ENCODE measurements at regions not wholly inside any gene's neighbourhood (a gene's known extent, or its start where the extent isn't known, plus 50 kb on each side); places are given as distances from the start of the nearest gene placed in this dataset.

GRCh38 chr6:97732045-97732444, 449.0 kb upstream of the MMS22L start:
- Histone ChIP-seq H3K27me3 (ENCODE audit: control insufficient read depth, insufficient read depth, low read length) (no peaks in the 10 kb centered on the region), H3K9me3 (ENCODE audit: control insufficient read depth, insufficient read depth, low read length) (no peaks in the 10 kb centered on the region), H3K4me3 (ENCODE audit: low read depth, low read length) (no peak overlapping the region), H3K27ac (ENCODE audit: low read depth, low read length) (no peak overlapping the region)
- CTCF ChIA-PET, result interaction anchor here (1.1 kb wide), 1 partner anchor 146 kb away, joined by 3 read pairs; no protein-coding TSS in a partner anchor
- DNase-seq (ENCODE audit: low read depth, low spot score), result no peak
- TF ChIP-seq CTCF (IDR thresholded peaks at IDR 0.05; ENCODE audit: low read depth, low read length), result no peak
- POLR2A ChIA-PET, result no interaction called here

GRCh38 chr6:97757575-97757974, 474.6 kb upstream of the MMS22L start:
- Histone ChIP-seq H3K4me3 (ENCODE audit: low read depth, low read length) (no peak overlapping the region), H3K27me3 (ENCODE audit: control insufficient read depth, insufficient read depth, low read length) (no peaks in the 10 kb centered on the region), H3K27ac (ENCODE audit: low read depth, low read length) (no peak overlapping the region), H3K9me3 (ENCODE audit: control insufficient read depth, insufficient read depth, low read length) (no peaks in the 10 kb centered on the region; the same call in 1 of the 2 replicates)
- ChIA-PET CTCF (no interaction called here), POLR2A (no interaction called here)
- DNase-seq (ENCODE audit: low read depth, low spot score), result no peak
- no peak for TF ChIP-seq CTCF (IDR thresholded peaks at IDR 0.05; ENCODE audit: low read depth, low read length)

GRCh38 chr6:97765461-97765860, 482.4 kb upstream of the MMS22L start:
- DNase-seq (ENCODE audit: low read depth, low spot score), result no peak
- H3K27me3 ChIP-seq (ENCODE audit: control insufficient read depth, insufficient read depth, low read length), result no peaks in the 10 kb centered on the region
- no peak overlapping the region for H3K27ac ChIP-seq (ENCODE audit: low read depth, low read length)
- H3K9me3 ChIP-seq (ENCODE audit: control insufficient read depth, insufficient read depth, low read length), result no peaks in the 10 kb centered on the region; the same call in 1 of the 2 replicates
- TF ChIP-seq CTCF (IDR thresholded peaks at IDR 0.05; ENCODE audit: low read depth, low read length), result no peak
- POLR2A ChIA-PET, result no interaction called here
- H3K4me3 ChIP-seq (ENCODE audit: low read depth, low read length), result no peak overlapping the region
- CTCF ChIA-PET, result no interaction called here

- no peak overlapping the region for H3K27ac ChIP-seq (ENCODE audit: low read depth, low read length)
- ChIA-PET POLR2A (no interaction called here), CTCF (no interaction called here)
- H3K27me3 ChIP-seq (ENCODE audit: control insufficient read depth, insufficient read depth, low read length), result no peaks in the 10 kb centered on the region
- peaks cover 3% of the 10 kb centered on the region for H3K9me3 ChIP-seq (ENCODE audit: control insufficient read depth, insufficient read depth, low read length)
- DNase-seq (ENCODE audit: low read depth, low spot score), result no peak
- H3K4me3 ChIP-seq (ENCODE audit: low read depth, low read length), result no peak overlapping the region
- TF ChIP-seq CTCF (IDR thresholded peaks at IDR 0.05; ENCODE audit: low read depth, low read length), result no peak
These were observed 488.4 kb upstream of the MMS22L start for GRCh38 chr6:97771372-97771771.

- H3K9me3 ChIP-seq (ENCODE audit: control insufficient read depth, insufficient read depth, low read length), result peaks cover 3% of the 10 kb centered on the region
- no peaks in the 10 kb centered on the region for H3K27me3 ChIP-seq (ENCODE audit: control insufficient read depth, insufficient read depth, low read length)
- H3K27ac ChIP-seq (ENCODE audit: low read depth, low read length), result no peak overlapping the region
- no peak overlapping the region for H3K4me3 ChIP-seq (ENCODE audit: low read depth, low read length)
- CTCF ChIA-PET, result interaction anchor here (1.2 kb wide), 1 partner anchor 188 kb away, joined by 3 read pairs; no protein-coding TSS in a partner anchor
- POLR2A ChIA-PET, result no interaction called here
- DNase-seq (ENCODE audit: low read depth, low spot score), result no peak
- no peak for TF ChIP-seq CTCF (IDR thresholded peaks at IDR 0.05; ENCODE audit: low read depth, low read length)
These were observed 492.0 kb upstream of the MMS22L start for GRCh38 chr6:97775012-97775411.

All from AG04450 (cell line).